ENCODE measurements at regions not wholly inside any gene's neighbourhood (a gene's known extent, or its start where the extent isn't known, plus 50 kb on each side); places are given as distances from the start of the nearest gene placed in this dataset.
"Not testable (repeated sequence)": the region's sequence is repeated elsewhere in the genome, so short reads cannot be mapped to it uniquely, and the experiment has no call there.

DNA sequence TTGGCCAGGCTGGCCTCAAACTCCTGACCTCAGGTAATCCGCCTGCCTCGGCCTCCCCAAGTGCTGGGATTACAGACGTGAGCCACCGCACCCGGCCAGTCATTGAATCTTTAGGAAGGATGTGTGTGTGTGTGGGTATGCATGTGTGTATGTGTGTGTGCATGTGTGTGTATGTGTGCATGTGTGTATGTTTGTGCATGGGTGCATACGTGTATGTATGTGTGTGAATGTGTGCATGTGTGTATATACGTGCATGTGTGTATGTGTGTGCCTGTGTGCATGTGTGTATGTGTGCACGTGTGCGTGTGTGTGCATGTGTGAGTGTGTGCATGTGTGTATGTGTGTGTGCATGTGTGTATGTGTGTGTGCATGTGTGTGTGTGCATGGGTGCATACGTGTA, 120.1 kb upstream of the SHH start:
- DNase-seq, result not testable (repeated sequence)

DNA sequence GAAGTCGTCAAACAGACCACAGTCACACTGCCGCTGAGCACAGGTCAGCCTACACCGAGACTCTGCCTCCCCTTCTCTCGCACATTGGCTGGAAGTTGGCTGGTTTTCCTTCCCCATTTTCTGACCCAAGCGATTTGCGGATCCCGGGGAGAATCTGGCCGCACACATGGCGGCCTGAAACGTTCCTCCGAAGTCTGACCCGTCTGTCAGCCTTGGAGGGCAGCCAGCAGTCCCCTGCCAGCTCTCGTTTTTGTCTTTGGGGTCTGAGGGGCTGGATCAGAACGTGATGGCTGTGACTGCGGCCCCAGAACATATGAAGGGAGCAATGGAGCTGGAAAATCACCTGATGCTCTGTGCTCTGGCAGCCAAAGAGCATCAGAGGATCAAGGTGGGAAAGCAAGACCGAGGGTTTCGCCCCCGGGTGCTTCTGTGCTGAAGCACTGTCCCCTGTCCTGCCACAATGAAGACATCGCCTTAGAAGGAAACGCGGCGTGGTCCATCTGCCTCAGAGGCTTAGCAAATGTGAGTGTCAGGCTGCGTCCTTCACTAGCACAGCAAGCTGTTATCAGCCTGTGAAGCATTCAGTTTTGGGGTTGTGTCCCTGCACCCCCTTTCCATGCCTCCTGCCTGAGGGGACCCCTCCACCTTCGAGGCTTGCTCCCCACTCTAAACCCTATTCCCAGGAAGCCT, 119.3 kb upstream of the SHH start:
- DNase-seq, result no peak

DNA sequence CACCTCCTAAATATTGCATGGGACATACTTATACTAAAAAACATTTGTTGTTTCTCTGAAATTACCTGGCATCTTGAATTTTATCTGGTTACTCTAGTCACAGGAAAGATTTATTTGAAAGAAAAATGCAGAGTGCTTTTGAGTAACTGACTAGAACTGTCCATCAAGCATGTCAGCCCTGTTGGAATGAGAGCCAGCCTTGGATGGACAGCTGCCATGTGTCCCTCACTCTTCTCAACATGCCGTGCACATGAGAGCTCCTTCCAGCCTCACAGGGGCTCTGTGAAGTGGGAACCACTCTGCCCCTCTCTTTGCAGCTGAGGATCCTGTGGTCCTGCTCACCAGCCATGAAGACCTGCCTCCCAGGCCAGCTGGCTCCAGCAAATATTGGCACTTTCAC, 118.3 kb upstream of the SHH start:
- no peak for DNase-seq

DNA sequence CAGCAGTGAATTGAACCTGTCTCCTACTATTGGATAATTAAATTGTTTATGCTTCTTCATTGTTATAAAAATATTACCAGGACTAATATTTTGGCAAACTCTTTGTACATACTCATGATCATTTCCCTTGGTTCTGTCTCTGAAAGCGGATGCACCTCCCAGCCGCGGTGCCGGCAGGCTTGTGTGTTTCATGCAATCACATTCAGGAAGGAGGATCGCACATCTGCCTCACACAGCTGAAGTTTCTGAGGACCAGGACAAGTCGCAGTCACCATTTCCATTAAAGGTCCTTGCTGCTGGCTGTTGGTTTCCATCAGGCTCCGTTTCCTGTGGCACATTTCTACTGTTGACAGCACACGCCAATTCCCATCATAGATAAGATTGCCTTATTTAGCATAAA, 117.8 kb upstream of the SHH start:
- no peak for DNase-seq

DNA sequence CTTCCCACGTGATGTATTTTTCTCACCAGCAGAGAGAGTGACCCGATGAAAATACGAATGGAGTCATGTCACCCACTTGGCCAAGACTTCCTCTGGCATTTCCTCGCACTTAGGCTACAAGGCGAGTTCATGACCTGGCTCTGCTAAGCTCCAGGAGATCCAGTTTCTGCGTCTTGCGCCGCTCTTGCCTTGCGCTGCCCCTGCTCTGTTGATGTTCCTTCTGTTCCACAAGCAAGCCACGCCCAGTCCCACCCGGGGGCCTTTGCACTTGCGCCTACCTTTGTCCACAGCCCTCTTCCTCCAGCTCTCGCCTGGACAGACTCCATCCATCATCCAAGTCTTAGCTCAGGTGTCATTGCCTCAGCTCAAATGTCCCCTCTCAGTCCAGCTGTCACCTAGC, 116.3 kb upstream of the SHH start:
- DNase-seq, result no peak

DNA sequence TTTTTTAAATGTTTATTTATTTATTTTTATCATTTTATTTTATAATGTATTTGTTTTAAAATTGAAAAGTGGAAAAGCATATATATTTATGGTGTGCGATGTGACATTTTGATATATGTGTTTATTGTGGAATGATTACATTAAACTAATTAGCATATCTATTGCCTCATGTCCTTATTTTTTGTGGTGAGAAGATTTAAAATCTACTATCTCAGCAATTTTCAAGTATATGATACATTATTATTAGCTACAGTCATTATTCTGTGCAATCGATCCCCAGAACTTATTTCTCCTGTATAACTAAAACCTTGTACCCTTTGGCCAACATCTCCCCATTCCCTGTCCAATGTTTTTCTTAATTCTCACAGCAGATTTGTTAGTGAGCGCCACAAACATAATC, 115.6 kb upstream of the SHH start:
- DNase-seq, result no peak

DNA sequence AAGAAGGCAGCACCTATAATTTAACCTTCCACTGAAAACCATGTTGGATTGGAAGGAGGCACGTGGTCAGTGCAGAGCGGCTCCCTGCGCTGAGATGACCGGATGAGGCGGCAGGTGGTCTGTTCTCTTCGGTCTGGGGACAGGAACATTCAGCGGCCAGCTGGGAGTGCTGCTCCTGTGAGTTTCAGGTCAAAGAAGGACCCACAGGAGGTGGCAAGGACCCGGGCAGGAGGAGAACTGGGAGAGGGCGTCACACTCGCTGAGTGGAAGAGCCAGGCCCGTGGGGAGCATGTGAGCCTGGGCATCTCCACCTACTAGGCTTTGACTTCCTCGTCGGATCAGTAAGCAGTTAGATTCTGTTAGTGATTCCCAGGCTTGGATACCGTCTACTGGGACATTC, 113.4 kb upstream of the SHH start:
- DNase-seq, result no peak

GRCh38 chr7:155922067-155922816, 110.0 kb upstream of the SHH start:
- no peak for DNase-seq

DNA sequence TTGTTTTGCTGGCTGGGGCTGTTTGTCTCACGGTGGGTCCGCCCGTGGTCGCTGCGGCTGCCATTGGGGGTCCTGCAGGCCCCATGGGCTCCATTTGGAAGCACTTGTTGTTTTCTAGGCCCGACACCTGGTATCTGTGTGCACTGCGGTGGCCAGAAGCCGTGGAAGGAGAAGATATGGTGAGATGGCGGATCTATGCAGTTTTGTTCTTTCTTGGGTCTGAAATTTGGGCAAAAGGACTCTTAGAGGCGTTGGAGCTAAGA, 109.5 kb upstream of the SHH start:
- DNase-seq, result no peak

- DNase-seq, result no peak
These were observed 109.0 kb upstream of the SHH start for GRCh38 chr7:155921086-155921803.

DNA sequence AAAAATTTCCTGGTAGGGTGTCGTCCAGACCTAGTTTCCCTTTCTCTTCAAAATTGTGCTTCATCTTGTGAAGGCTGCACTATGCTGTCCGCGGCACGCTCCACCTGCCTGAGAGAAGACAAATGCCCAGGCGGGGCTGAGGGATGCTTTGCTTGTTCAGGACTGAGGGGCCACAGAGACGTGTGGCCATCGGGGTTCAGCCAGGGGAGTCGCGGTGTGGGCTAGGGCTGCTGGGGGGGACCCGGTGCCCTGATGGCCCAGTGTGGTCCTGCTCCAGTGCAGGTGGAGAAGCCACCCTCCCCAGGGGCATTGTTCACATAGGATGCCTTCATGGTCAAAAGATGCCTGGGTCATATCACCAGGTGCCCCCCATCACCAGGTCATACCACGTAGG, 107.8 kb upstream of the SHH start:
- DNase-seq, result no peak

DNA sequence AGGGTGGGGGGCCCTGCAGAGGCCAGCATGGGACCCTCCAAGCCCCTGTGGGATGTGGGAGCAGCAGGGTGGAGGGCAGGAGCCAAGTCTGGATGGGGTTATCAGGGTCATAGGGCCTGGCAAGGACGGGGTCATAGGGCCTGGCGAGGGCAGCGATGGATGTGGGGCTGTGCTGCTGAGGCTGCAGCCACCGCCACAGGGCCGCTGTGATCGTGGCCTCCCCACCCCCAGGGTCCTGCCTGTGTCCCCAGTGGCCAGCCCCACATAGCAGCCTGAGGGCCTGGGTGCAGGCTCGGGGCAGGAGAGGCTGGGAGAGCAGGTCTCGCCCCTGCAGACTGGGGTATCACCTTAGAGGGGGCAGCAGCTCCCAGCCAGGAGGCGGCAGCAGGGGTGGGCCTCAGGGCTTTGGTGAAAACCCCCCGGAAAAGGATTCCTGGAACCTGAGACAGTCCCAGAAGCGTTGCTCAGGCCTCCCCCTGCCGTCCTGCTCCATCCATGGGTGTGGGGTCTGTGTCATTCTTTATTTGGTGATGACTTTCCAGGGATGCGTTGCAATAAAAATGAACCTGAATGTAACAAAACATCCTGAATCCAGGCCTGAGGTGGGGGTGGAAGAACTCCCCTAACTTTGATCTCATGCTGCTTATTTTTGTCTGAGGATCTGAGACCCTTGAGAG, 107.3 kb upstream of the SHH start:
- DNase-seq, result no peak

DNA sequence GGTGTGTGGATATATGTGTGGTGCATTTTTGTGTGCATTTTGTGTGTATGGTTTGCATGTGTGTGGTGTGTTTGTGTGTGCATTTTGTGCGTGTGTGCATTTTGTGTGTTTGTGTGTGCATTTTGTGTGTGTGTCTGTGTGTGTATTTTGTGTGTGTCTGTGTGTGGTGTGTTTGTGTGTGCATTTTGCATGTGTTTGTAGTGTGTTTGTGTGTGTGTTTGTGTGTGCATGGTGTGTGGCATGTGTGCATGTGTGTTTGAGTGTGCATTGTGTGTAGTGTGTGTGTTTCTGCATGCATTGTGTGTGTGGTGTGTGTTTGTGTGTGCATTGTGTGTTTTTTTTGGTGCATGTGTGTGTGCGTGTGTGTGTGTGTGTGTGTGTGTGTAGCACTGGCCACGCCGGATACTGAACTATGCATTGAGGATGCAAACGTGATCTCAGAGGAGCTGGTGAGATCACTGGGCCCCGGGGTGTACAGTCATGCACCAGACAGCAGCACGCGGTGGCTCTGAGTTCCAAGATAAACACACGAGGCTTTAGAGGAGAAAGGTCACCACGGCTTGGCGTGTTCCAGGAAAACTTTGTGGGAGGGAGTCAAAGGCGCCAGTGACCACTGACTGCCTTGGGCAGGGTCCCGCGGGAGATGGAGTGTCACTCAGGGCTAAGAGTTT, 106.6 kb upstream of the SHH start:
- no peak for DNase-seq

DNA sequence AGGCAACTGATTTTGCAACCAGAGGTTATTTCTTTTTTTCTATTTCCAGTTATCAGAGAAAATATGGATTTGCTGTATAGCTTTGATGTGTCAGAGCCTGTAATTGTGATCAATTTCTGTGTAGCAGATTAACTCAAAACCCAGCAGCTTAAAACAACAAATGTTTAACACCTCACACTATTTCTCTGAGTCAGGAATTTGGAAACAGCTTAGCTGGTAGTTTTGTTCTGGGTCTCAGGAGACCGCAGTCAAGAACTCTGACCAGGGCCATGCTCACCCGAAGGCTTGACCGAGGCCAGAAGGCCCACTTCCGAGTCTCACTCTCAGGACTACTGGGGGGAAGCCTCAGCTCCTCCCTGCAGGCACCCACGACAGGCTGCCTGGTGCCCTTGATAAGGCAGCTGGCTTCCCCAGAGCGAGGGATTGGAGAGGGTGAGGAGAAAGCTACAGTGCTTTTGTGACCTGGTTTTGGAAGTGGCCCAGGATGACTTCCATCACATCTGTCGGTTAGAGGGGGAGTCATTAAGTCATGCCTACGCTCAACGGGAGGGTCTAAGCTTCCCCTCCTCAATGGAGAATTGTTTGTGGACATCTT, 105.7 kb upstream of the SHH start:
- DNase-seq, result no peak

GRCh38 chr7:155916926-155917655, 104.8 kb upstream of the SHH start:
- DNase-seq, result no peak

DNA sequence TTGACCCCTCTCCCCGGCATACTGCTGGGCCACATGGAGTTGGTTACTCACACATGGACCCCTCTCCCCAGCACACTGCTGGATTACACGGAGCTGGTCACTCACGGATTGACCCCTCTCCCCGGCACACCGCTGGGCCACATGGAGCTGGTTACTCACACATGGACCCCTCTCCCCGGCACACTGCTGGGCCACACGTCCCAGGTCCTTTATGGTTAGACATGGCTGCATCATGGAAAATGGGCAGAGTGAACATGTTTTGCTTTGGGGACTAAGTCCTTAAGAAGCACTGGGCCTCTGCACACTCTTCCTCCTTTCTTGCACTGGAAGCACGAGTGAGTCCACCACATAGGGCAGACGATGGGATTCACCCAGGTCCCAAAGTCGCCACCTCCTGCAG, 102.1 kb upstream of the SHH start:
- DNase-seq, result no peak

GRCh38 chr7:155913719-155914118, 101.5 kb upstream of the SHH start:
- no peak for DNase-seq

GRCh38 chr7:155913291-155913690, 101.0 kb upstream of the SHH start:
- DNase-seq, result no peak

DNA sequence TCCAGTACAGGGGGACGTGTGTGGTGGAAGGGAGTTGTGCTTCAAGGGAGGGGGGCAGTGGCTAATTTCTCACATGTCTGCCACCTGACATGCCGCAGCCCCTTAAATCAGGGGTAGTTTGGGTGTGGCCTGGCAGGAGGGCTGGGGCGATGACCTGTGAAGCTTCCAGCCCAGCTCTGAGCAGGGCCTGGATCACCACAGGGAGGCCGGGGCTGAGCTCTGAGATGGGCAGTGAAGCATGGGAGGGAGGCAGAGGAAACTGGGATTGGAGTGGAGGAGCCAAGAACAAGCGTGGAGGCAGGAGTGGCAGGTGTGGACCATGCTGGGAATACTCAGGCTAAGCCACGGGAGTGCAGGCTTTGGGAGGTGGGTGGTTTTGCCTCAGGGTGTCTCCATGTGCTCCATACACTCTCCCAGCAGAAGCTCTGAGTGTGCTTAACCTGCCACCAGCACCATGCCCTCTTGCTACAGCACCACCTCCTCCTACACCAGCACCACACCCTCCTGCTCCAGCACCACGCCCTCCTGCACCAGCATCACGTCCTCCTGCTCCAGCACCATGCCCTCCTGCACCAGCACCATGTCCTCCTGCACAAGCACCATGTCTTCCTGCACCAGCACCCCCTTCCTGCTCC, 99.3 kb upstream of the SHH start:
- DNase-seq, result no peak

DNA sequence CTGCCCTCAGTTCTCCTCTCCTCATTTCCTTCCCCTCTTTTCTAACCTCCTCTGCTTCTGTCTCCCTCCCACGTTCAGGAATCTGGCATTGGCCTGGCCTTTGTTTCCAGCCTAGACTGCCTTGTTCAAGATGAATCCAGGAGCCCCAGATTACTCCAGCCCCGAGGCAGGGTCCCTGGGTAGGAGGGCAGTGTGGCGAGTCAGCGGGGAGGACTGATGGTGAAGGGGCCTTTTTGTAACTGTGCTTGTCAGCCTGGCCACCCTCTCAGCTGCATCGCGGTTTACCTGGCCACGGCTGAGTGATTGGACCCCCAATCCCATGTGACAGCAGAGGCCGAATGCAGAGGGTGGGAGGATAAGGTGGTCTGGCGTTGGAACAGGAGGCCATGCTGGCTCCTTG, 96.1 kb upstream of the SHH start:
- no peak for DNase-seq

- no peak for DNase-seq
These were observed 95.4 kb upstream of the SHH start for GRCh38 chr7:155907450-155908200.
